ENCODE measurements at regions not wholly inside any gene's neighbourhood (a gene's known extent, or its start where the extent isn't known, plus 50 kb on each side); places are given as distances from the start of the nearest gene placed in this dataset.

GRCh38 chr17:11001651-11002050, 163.8 kb upstream of the PIRT start:
- TF ChIP-seq, protein P1, sequence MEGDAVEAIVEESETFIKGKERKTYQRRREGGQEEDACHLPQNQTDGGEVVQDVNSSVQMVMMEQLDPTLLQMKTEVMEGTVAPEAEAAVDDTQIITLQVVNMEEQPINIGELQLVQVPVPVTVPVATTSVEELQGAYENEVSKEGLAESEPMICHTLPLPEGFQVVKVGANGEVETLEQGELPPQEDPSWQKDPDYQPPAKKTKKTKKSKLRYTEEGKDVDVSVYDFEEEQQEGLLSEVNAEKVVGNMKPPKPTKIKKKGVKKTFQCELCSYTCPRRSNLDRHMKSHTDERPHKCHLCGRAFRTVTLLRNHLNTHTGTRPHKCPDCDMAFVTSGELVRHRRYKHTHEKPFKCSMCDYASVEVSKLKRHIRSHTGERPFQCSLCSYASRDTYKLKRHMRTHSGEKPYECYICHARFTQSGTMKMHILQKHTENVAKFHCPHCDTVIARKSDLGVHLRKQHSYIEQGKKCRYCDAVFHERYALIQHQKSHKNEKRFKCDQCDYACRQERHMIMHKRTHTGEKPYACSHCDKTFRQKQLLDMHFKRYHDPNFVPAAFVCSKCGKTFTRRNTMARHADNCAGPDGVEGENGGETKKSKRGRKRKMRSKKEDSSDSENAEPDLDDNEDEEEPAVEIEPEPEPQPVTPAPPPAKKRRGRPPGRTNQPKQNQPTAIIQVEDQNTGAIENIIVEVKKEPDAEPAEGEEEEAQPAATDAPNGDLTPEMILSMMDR (IDR thresholded peaks at IDR 0.05) = no peak
- no peak for TF ChIP-seq POLR2A (IDR thresholded peaks at IDR 0.05)

All from Peyer's patch (tissue), 4 donors.